SK-N-SH (cell line): ENCODE measurements at regions not wholly inside any gene's neighbourhood (a gene's known extent, or its start where the extent isn't known, plus 50 kb on each side); places are given as distances from the start of the nearest gene placed in this dataset.

ENCODE experiments used
- CTCF ChIA-PET: fragments of 300-600, 350-600 bp; formaldehyde crosslinking; extraction: SDS; loops from one replicate; lab custom pipeline; 2021; lab: Yijun Ruan, JAX
- POLR2A ChIA-PET: fragments of 350-600 bp; sonication (Branson Sonifier 250); formaldehyde crosslinking; extraction: SDS; loops from one replicate; lab custom pipeline; 2020; ENCODE audit warnings: antibody characterized with exemption, inconsistent platforms; lab: Yijun Ruan, JAX
- DNase-seq: peaks from one replicate; pipeline ENCODE4 v3.0.0; 2012
- H2AFZ ChIP-seq: fragments of 200-600 bp; sonication (generic); 2 replicates; pipeline ENCODE4 v1.8.1; 2016; ENCODE audit warnings: antibody characterized with exemption, mild to moderate bottlenecking, low read depth
- H3F3A ChIP-seq: fragments of 200-600 bp; sonication (generic); replicated peaks from 2 replicates; pipeline ENCODE3; 2016; ENCODE audit warnings: antibody characterized with exemption, mild to moderate bottlenecking; ENCODE audit not compliant: insufficient read depth
- H3K27ac ChIP-seq, 2 experiments: fragments of 200-500 bp in 1 of 2; fragments of 200-600 bp in 1 of 2; sonication (Bioruptor generic) in 1 of 2; sonication (generic), shearing (Covaris generic) in 1 of 2; 2 replicates each; pipeline versions ENCODE4 v1.5.1 to v1.6.1; 2014 to 2016; ENCODE audit warnings: low read depth in 2 of 2, inconsistent platforms in 1 of 2, low read length in 1 of 2, mild to moderate bottlenecking in 1 of 2, mixed read lengths in 1 of 2
- H3K27me3 ChIP-seq: fragments of 200-600 bp; sonication (generic), shearing (Covaris generic); 2 replicates; pipeline ENCODE4 v1.6.1; 2016; ENCODE audit warnings: mixed run types; ENCODE audit not compliant: insufficient read depth
- H3K36me3 ChIP-seq, 2 experiments: fragments of 200-500 bp in 1 of 2; fragments of 200-600 bp in 1 of 2; sonication (Bioruptor generic) in 1 of 2; sonication (generic) in 1 of 2; replicated peaks in 1 of 2; 2 replicates each; pipeline versions ENCODE3 to v1.5.1; 2014 to 2016; ENCODE audit warnings: low read length in 1 of 2, mild to moderate bottlenecking in 1 of 2; ENCODE audit not compliant: insufficient read depth in 2 of 2, control insufficient read depth in 1 of 2
- H3K4me1 ChIP-seq, 2 experiments: fragments of 200-500 bp in 1 of 2; fragments of 200-600 bp in 1 of 2; sonication (Bioruptor generic) in 1 of 2; sonication (generic), shearing (Covaris generic) in 1 of 2; 2 replicates each; pipeline versions ENCODE4 v1.5.1 to v1.6.1; 2014 to 2016; ENCODE audit warnings: low read depth in 1 of 2, low read length in 1 of 2, mixed run types in 1 of 2; ENCODE audit not compliant: insufficient read depth in 2 of 2, control insufficient read depth in 1 of 2
- H3K4me2 ChIP-seq: fragments of 200-600 bp; sonication (generic), shearing (Covaris generic); 2 replicates; pipeline ENCODE4 v1.6.1; 2017; ENCODE audit warnings: mixed run types
- H3K4me3 ChIP-seq, 2 experiments: fragments of 200-500 bp in 1 of 2; fragments of 200-600 bp in 1 of 2; sonication (Bioruptor generic) in 1 of 2; sonication (generic), shearing (Covaris generic) in 1 of 2; 2 replicates each; pipeline versions ENCODE4 v1.5.1 to v1.8.1; 2014 to 2016; ENCODE audit warnings: low read depth in 2 of 2, inconsistent platforms in 1 of 2, low read length in 1 of 2, mild to moderate bottlenecking in 1 of 2, mixed read lengths in 1 of 2, moderate library complexity in 1 of 2
- H3K79me2 ChIP-seq: fragments of 200-600 bp; sonication (generic); 2 replicates; pipeline ENCODE4 v1.8.1; 2017; ENCODE audit warnings: mild to moderate bottlenecking; ENCODE audit not compliant: insufficient read depth
- H3K9ac ChIP-seq: fragments of 200-600 bp; sonication (generic); 2 replicates; pipeline ENCODE4 v1.6.1; 2017; ENCODE audit warnings: mixed run types
- H3K9me2 ChIP-seq: fragments of 200-600 bp; sonication (generic); 2 replicates; pipeline ENCODE4 v1.6.1; 2017; ENCODE audit warnings: mixed run types
- H3K9me3 ChIP-seq: fragments of 200-600 bp; sonication (generic); 2 replicates; pipeline ENCODE4 v1.6.1; 2017; ENCODE audit warnings: mixed run types, mild to moderate bottlenecking, moderate library complexity
- H4K20me1 ChIP-seq: fragments of 200-600 bp; sonication (generic); 2 replicates; pipeline ENCODE4 v1.6.1; 2017; ENCODE audit warnings: mild to moderate bottlenecking, mixed run types; ENCODE audit not compliant: insufficient read depth
- CHD2 ChIP-seq: fragments of 150-350 bp; IDR thresholded peaks from 2 replicates; pipeline ENCODE4 v1.6.1; 2018; ENCODE audit warnings: low read length; ENCODE audit not compliant: partially characterized antibody
- ELF1 ChIP-seq: IDR thresholded peaks from 2 replicates; pipeline ENCODE4 v1.4.0; 2012
- EP300 ChIP-seq, 2 experiments: IDR thresholded peaks; 2 replicates each; pipeline versions ENCODE4 v1.4.0 to v1.6.1; 2012; ENCODE audit warnings: borderline replicate concordance in 1 of 2, low read depth in 1 of 2, low read length in 1 of 2
- FOXJ3 ChIP-seq: sonication (generic); formaldehyde crosslinking; IDR thresholded peaks from 2 replicates; pipeline ENCODE4 v1.5.1; 2020; ENCODE audit warnings: mild to moderate bottlenecking, missing genetic modification reagents
- FOXM1 ChIP-seq: IDR thresholded peaks from 2 replicates; pipeline ENCODE4 v1.4.0; 2012; ENCODE audit warnings: low read depth, mild to moderate bottlenecking
- GABPA ChIP-seq: IDR thresholded peaks from 2 replicates; pipeline ENCODE4 v1.4.0; 2012; ENCODE audit warnings: low read depth, mild to moderate bottlenecking
- GATA2 ChIP-seq: sonication (generic); formaldehyde crosslinking; IDR thresholded peaks from 2 replicates; pipeline ENCODE4 v1.5.0; 2020; ENCODE audit warnings: mild to moderate bottlenecking, missing genetic modification reagents
- MEF2A ChIP-seq: IDR thresholded peaks from 2 replicates; pipeline ENCODE4 v1.4.0; 2012; ENCODE audit warnings: low read depth, borderline replicate concordance
- POLR2AphosphoS5 ChIP-seq: IDR thresholded peaks from 2 replicates; pipeline ENCODE4 v1.6.1; 2012; ENCODE audit warnings: low read depth, low read length
- RAD21 ChIP-seq: IDR thresholded peaks from 2 replicates; pipeline ENCODE4 v1.6.1; 2012; ENCODE audit warnings: mild to moderate bottlenecking, low read length
- RFX5 ChIP-seq: IDR thresholded peaks from 2 replicates; pipeline ENCODE4 v1.6.1; 2012; ENCODE audit warnings: mild to moderate bottlenecking, improper control_type of control experiment, low read length
- RXRA ChIP-seq: IDR thresholded peaks from 2 replicates; pipeline ENCODE4 v1.4.0; 2012; ENCODE audit warnings: low read depth, mild to moderate bottlenecking, borderline replicate concordance
- SMC3 ChIP-seq: IDR thresholded peaks from 2 replicates; pipeline ENCODE4 v1.6.1; 2012; ENCODE audit warnings: low read depth, low read length, improper control_type of control experiment
- TCF12 ChIP-seq: IDR thresholded peaks from 2 replicates; pipeline ENCODE4 v1.4.0; 2012
- TEAD4 ChIP-seq: IDR thresholded peaks from 2 replicates; pipeline ENCODE4 v1.4.0; 2012; ENCODE audit warnings: mild to moderate bottlenecking, borderline replicate concordance; ENCODE audit not compliant: insufficient read depth
- USF1 ChIP-seq: IDR thresholded peaks from 2 replicates; pipeline ENCODE4 v1.4.0; 2012; ENCODE audit warnings: low read depth, borderline replicate concordance
- USF2 ChIP-seq: fragments of 150-350 bp; IDR thresholded peaks from 2 replicates; pipeline ENCODE4 v1.6.1; 2017; ENCODE audit warnings: antibody characterized with exemption, low read length, low read depth, borderline replicate concordance
- YY1 ChIP-seq: IDR thresholded peaks from 2 replicates; pipeline ENCODE4 v1.4.0; 2012; ENCODE audit warnings: low read depth, mild to moderate bottlenecking
- ZBTB33 ChIP-seq: IDR thresholded peaks from 2 replicates; pipeline ENCODE4 v1.4.0; 2012; ENCODE audit warnings: low read depth, borderline replicate concordance
- WGBS: methylation state at CpG from one replicate; pipeline ENCODE4 v1.1.6; 2017; ENCODE audit warnings: low lambda C conversion rate; 5-methylcytosine and 5-hydroxymethylcytosine counted together

- CTCF ChIA-PET = no interaction called here
- H3K4me1 ChIP-seq = no peaks in the 10 kb centered on the region
- H3K27me3 ChIP-seq = peaks cover 7% of the 10 kb centered on the region; the same call in 1 of the 2 replicates
- WGBS = 61% methylated on average over 4 of the region's 4 CpGs
- H3K36me3 ChIP-seq = no peaks in the 10 kb centered on the region
- H3K4me3 ChIP-seq = no peak overlapping the region
- no peaks in the 10 kb centered on the region for H3K9me2 ChIP-seq
- DNase-seq = no peak
- POLR2A ChIA-PET = no interaction called here
- H3K79me2 ChIP-seq = no peaks in the 10 kb centered on the region
- no peak overlapping the region for H3K4me2 ChIP-seq
- H3K27ac ChIP-seq = no peak overlapping the region
- no peaks in the 10 kb centered on the region for H3K9me3 ChIP-seq
- no peaks in the 10 kb centered on the region for H3F3A ChIP-seq
- TF ChIP-seq ZBTB33 = no peak
- no peak for TF ChIP-seq RXRA
- no peak for TF ChIP-seq FOXJ3
- no peak for TF ChIP-seq POLR2AphosphoS5
- no peak for TF ChIP-seq YY1
- TF ChIP-seq GATA2 (CRISPR knock-in tag) = no peak
- TF ChIP-seq SMC3 = no peak
- no peak for TF ChIP-seq MEF2A
- TF ChIP-seq USF1 = no peak
- no peak for TF ChIP-seq FOXM1
- no peak for TF ChIP-seq GABPA
- TF ChIP-seq RFX5 = no peak
- no peak for TF ChIP-seq CHD2
- no peak for TF ChIP-seq EP300 (IDR thresholded peaks at IDR 0.05; ENCODE audit: borderline replicate concordance in 1 of 2, low read depth in 1 of 2, low read length in 1 of 2)
- no peak for TF ChIP-seq TEAD4
- no peak for TF ChIP-seq ELF1
- no peak for TF ChIP-seq USF2
- no peak for TF ChIP-seq RAD21
- no peak for TF ChIP-seq TCF12
- H2AFZ ChIP-seq = no peak overlapping the region
- no peak overlapping the region for H3K9ac ChIP-seq
- no peaks in the 10 kb centered on the region for H4K20me1 ChIP-seq
These were observed 49.9 kb upstream of the ITPKB start for GRCh38 chr1:226788965-226789364.
